ENCODE measurements at regions not wholly inside any gene's neighbourhood (a gene's known extent, or its start where the extent isn't known, plus 50 kb on each side); places are given as distances from the start of the nearest gene placed in this dataset.

DNA sequence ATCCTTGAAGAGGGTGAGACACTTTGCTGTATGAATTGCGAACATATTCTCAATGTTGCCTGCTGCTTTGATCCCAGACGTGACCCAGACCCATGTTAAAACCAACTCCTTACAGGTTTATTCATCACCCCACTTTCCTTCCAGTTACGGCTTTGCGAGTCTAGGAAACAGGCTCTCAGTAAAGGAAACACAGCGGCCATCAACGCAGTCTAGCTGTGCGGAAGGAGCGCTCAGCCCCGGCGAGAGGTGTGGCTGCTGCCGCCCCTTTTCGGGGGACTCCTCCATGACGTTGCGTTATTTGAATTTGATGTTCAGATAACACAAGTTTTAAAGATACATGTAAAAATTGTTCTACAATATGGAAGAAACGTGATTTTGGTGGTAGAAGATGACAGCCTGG, 206.4 kb upstream of the FAT1 start (continued):
- TF ChIP-seq ZNF394 (tag by site-specific recombination; IDR thresholded peaks at IDR 0.05; ENCODE audit: borderline replicate concordance) (no peak), ZNF26 (tag by site-specific recombination; IDR thresholded peaks at IDR 0.05) (no peak), ZBTB7A (tag by site-specific recombination; IDR thresholded peaks at IDR 0.05; ENCODE audit: low read depth) (no peak), HOXC10 (CRISPR knock-in tag; IDR thresholded peaks at IDR 0.05) (no peak), ZNF658 (tag by site-specific recombination; IDR thresholded peaks at IDR 0.05) (no peak), ZFHX2 (tag by site-specific recombination; conservative IDR thresholded peaks at IDR 0.05) (no peak), ZNF571 (tag by site-specific recombination; IDR thresholded peaks at IDR 0.05) (no peak), ZNF274 (IDR thresholded peaks at IDR 0.05; ENCODE audit: low read length) (no peak), ZNF274 (tag by site-specific recombination; IDR thresholded peaks at IDR 0.05; ENCODE audit: borderline replicate concordance) (no peak), ZBTB44 (tag by site-specific recombination; IDR thresholded peaks at IDR 0.05) (no peak), ZSCAN4 (tag by site-specific recombination; IDR thresholded peaks at IDR 0.05) (no peak), ZNF558 (tag by site-specific recombination; IDR thresholded peaks at IDR 0.05) (no peak), MZF1 (tag by site-specific recombination; IDR thresholded peaks at IDR 0.05; ENCODE audit: borderline replicate concordance) (no peak), ZBTB8A (tag by site-specific recombination; IDR thresholded peaks at IDR 0.05) (no peak)
- TF ChIP-seq, protein P1, sequence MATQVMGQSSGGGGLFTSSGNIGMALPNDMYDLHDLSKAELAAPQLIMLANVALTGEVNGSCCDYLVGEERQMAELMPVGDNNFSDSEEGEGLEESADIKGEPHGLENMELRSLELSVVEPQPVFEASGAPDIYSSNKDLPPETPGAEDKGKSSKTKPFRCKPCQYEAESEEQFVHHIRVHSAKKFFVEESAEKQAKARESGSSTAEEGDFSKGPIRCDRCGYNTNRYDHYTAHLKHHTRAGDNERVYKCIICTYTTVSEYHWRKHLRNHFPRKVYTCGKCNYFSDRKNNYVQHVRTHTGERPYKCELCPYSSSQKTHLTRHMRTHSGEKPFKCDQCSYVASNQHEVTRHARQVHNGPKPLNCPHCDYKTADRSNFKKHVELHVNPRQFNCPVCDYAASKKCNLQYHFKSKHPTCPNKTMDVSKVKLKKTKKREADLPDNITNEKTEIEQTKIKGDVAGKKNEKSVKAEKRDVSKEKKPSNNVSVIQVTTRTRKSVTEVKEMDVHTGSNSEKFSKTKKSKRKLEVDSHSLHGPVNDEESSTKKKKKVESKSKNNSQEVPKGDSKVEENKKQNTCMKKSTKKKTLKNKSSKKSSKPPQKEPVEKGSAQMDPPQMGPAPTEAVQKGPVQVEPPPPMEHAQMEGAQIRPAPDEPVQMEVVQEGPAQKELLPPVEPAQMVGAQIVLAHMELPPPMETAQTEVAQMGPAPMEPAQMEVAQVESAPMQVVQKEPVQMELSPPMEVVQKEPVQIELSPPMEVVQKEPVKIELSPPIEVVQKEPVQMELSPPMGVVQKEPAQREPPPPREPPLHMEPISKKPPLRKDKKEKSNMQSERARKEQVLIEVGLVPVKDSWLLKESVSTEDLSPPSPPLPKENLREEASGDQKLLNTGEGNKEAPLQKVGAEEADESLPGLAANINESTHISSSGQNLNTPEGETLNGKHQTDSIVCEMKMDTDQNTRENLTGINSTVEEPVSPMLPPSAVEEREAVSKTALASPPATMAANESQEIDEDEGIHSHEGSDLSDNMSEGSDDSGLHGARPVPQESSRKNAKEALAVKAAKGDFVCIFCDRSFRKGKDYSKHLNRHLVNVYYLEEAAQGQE (tag by site-specific recombination; IDR thresholded peaks at IDR 0.05): no peak
- TF ChIP-seq, protein P2, sequence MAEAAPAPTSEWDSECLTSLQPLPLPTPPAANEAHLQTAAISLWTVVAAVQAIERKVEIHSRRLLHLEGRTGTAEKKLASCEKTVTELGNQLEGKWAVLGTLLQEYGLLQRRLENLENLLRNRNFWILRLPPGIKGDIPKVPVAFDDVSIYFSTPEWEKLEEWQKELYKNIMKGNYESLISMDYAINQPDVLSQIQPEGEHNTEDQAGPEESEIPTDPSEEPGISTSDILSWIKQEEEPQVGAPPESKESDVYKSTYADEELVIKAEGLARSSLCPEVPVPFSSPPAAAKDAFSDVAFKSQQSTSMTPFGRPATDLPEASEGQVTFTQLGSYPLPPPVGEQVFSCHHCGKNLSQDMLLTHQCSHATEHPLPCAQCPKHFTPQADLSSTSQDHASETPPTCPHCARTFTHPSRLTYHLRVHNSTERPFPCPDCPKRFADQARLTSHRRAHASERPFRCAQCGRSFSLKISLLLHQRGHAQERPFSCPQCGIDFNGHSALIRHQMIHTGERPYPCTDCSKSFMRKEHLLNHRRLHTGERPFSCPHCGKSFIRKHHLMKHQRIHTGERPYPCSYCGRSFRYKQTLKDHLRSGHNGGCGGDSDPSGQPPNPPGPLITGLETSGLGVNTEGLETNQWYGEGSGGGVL (tag by site-specific recombination; IDR thresholded peaks at IDR 0.05): no peak

GRCh38 chr4:186931519-186931918, 207.9 kb upstream of the FAT1 start:
- Histone ChIP-seq H3K4me1 (ENCODE audit: control insufficient read depth, insufficient read depth, low read length) (peaks cover 2% of the 10 kb centered on the region; the same call in 1 of the 2 replicates), H3K4me3 (ENCODE audit: low read depth, low read length) (no peak overlapping the region), H3K27ac (ENCODE audit: extremely low read depth, low read depth, low read length) (no peak overlapping the region), H3K36me3 (ENCODE audit: control insufficient read depth in 2 of 2, insufficient read depth in 1 of 2, low read length in 2 of 2) (no peaks in the 10 kb centered on the region), H3K9me3 (ENCODE audit: control insufficient read depth, insufficient read depth, low read depth, low read length) (no peaks in the 10 kb centered on the region)
- CTCF ChIA-PET: no interaction called here
- POLR2A ChIA-PET: no interaction called here
- TF ChIP-seq ZNF138 (tag by site-specific recombination; IDR thresholded peaks at IDR 0.05; ENCODE audit: borderline replicate concordance): no peak
- TF ChIP-seq ZNF837 (tag by site-specific recombination; IDR thresholded peaks at IDR 0.05): no peak
- no peak for TF ChIP-seq ZNF76 (tag by site-specific recombination; IDR thresholded peaks at IDR 0.05; ENCODE audit: borderline replicate concordance, low read depth)
- no peak for TF ChIP-seq GLIS2 (tag by site-specific recombination; IDR thresholded peaks at IDR 0.05)
- no peak for TF ChIP-seq ZFHX2 (tag by site-specific recombination; conservative IDR thresholded peaks at IDR 0.05)
- no peak for TF ChIP-seq ZNF155 (tag by site-specific recombination; IDR thresholded peaks at IDR 0.05)
- no peak for TF ChIP-seq ZNF558 (tag by site-specific recombination; IDR thresholded peaks at IDR 0.05)
- no peak for TF ChIP-seq ZFP41 (tag by site-specific recombination; IDR thresholded peaks at IDR 0.05; ENCODE audit: borderline replicate concordance)
- TF ChIP-seq ZNF248 (tag by site-specific recombination; IDR thresholded peaks at IDR 0.05): no peak
- no peak for TF ChIP-seq ZNF692 (tag by site-specific recombination; IDR thresholded peaks at IDR 0.05)
- TF ChIP-seq BCL11B (tag by site-specific recombination; IDR thresholded peaks at IDR 0.05; ENCODE audit: low read depth): no peak
- TF ChIP-seq MYNN (tag by site-specific recombination; IDR thresholded peaks at IDR 0.05; ENCODE audit: borderline replicate concordance): no peak

Measured in HEK293 (cell line).